ENCODE measurements at regions not wholly inside any gene's neighbourhood (a gene's known extent, or its start where the extent isn't known, plus 50 kb on each side); places are given as distances from the start of the nearest gene placed in this dataset.
"Not testable (repeated sequence)": the region's sequence is repeated elsewhere in the genome, so short reads cannot be mapped to it uniquely, and the experiment has no call there.

DNA sequence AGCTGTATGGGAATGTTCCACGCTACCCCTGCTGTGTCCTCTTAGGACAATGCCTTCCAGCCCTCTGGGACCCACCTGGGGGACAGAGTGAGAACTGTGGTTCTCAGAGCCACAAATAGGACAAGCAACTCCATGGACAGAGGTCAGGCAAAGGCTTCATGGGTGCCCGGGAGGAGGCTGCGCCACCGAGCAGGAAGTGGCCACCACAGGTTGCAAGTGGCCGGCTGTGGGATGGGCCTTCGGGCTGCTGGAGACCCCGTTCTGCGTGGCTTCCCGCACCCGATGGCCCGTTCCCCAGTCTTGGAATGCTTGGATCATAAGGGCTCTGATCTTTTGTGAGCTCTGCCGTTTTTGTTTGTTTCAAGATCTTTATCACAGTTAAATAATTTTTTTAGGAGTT, 118.8 kb downstream of the BOD1 start:
- ChIA-PET CTCF (no interaction called here), POLR2A (no interaction called here)

DNA sequence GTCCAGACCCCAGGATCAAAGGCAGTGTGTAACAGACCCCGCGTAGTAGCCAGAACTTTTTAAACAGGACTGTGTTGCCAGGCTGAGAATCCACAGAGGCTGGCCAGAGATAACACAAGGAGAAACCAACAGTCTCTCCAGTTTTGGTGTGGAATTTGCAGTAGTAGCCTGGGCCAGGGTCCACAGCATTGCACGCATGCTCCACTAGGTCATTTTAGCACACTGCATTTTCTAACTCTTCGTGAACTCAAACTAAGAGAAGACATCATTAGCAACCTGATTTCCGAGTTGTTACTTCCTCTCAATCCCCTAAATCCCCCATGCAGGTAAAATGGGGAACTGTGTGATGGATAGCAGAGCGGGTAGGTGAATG, 119.6 kb downstream of the BOD1 start:
- ChIA-PET POLR2A (no interaction called here), CTCF (no interaction called here)

DNA sequence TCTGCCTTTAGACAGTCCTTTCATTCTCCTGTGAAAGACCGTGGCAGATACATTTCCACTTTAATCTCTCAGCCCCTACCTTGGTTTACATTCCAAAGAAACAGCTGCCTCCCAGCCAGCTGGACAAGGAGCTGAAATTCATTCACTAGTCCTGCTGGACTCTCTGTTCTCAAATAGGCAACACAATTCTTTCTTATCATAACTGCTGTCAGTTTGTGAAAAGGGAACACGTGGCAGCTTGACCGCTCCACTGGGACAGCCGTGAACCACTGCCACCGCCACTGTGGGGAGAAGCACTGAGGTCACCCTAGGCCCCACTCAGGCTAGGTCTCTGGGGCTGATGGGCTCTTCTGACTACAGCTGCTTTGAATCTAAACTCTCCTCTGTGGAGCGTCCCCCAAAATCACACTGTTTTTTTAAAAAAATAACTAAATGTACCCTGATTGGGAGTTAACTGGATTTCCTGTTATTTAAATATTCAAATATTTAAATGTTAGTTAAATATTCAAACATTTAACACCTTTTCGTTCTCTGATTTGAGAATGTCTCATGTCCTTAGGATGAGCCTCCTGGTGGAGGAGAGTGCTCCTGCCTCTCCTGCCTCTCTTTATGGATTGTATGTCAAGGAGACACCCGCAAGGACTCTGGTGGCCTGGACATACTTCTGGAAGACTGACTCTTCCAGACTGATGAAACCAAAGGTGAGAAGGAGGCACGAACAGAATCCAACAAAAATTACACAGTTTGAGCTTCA, 120.1 kb downstream of the BOD1 start:
- CTCF ChIA-PET = no interaction called here
- POLR2A ChIA-PET = no interaction called here

DNA sequence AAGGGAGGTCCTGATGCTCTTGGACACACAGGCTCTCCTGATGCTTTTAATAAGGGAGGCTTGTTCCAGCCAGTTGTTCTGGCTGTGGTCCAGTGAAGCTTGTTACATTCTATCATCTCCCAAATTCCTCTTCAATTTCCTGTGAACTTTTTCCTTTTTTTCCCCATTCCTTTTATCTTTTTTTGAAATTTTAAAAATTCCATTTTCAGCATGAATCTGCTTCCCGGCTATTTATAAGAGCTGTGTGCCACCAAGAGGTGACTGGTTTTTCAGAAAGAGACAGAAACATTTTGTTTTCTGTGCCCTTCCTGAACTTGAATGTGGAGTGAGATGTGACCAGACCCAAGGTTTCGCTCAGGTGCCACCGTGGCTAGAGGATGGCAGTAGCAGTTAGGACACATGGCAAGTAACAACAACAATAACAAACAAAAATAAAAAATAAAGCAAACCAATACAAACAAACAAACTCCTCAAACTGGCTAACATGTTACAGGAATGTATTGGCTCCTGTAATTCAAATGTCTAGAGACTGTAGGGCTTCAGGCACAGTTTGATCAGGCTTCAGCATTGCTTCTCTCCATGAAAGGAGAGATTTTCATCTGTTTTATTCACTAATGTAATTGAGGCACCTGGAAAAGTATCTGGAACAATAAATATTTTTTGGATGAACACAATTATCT, 121.1 kb downstream of the BOD1 start:
- CTCF ChIA-PET = no interaction called here

DNA sequence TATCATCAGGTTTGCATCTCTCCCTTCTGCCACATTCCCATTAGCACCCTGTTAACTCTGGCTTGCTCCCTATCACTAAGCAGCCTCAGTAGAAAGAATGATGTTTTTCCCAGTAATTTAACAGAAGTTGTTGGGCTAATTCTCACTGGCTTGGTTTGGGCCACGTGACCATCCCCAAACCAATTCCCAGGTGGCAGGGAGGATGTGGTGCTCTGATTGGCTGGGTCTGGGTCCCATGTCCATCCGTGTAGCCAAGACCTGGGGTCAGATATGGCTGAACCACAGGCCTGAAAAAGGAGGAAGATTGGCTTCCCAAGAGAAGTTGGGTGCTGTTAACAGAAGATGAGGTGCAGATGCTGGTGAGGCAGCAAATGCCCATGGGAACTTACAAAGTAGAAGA, 122.0 kb downstream of the BOD1 start:
- POLR2A ChIA-PET = no interaction called here

More for the DNA sequence above, 121.1 kb downstream of the BOD1 start:
- POLR2A ChIA-PET = no interaction called here

DNA sequence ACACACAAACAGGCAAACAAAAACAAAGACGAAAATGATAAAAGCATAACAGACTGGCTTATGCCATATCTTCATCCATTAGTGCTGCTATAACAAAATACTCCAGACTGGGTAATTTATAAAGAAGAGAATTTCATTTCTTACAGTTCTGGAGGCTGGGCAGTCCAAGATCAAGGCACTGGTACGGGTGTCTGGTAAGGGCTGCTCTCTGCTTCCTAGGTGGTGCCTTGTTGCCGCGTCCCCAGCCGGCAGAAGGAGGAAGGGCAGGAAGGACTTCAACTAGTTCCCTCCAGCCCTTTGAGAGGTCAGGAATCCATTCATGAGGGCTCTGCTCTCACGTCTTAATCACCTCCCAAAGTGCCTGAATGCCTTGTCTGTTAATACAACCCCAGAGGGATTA, 122.6 kb downstream of the BOD1 start:
- POLR2A ChIA-PET = no interaction called here
- CTCF ChIA-PET = no interaction called here

More for the DNA sequence above, 122.0 kb downstream of the BOD1 start:
- CTCF ChIA-PET = no interaction called here

GRCh38 chr5:173493040-173493439, 123.4 kb downstream of the BOD1 start:
- CTCF ChIA-PET = no interaction called here
- POLR2A ChIA-PET = no interaction called here

DNA sequence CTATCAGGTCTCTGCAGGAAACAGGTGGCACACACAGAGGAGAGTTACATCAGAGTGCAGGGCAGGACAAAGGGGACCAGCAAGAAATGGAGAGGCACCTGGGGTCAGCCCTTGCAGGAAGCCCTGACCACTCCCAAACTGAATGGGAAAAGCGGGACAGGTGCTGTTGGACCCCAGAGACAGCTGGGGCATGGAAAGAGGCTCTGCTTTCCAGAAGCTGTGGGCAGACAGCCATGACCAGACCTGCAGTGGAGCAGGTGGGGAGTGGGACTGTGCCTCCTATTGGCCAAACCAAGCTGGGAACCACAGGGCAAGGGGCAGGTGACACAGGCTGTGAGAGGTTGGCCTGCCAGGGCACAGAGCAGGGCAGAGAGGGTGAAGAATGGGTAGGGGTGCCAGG, 125.8 kb downstream of the BOD1 start:
- CTCF ChIA-PET = no interaction called here
- POLR2A ChIA-PET = no interaction called here

GRCh38 chr5:173488144-173488543, 128.3 kb downstream of the BOD1 start:
- ChIA-PET CTCF (no interaction called here), POLR2A (no interaction called here)

DNA sequence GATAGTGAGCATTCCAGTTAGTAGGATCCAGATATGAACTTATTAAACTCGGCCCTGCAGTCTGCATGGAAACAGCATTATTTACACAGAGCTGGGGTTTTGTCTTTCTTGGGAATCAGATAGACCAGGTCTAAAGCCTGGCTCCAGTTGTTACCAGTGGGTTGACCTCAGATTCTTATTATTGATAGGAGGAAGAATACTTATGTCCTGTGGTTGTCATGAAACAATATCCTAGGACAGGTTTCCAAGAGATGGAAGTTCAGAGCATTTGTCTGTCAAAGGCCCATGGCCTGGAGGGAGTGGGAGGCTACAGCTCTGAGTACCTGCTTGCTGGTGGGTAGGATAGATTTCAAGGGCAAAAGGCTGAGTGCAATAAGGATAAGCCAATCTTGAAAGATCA, 129.2 kb downstream of the BOD1 start:
- POLR2A ChIA-PET = no interaction called here
- CTCF ChIA-PET = no interaction called here

- ChIA-PET CTCF (no interaction called here), POLR2A (no interaction called here)
Observed at GRCh38 chr5:173486355-173487225, 129.9 kb downstream of the BOD1 start.

DNA sequence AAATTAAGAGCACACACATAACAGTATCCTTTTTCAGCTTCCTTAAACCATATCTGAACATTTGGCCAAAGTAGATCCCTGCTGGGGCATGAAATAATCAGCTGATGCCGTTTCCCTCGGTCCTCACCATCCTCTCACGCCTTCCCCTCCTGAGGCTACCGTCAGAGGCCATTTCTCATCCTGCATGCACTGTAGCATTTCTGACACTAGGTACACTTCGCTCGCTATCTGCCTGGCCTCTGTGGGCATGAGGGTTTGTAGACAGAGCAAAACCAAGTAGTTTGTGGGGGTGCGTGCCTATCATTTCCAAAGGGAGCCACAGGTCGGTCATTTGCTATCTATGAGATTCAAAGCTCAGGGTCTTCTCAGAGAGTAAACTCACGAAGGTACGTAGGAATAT, 131.9 kb downstream of the BOD1 start:
- CTCF ChIA-PET = no interaction called here

DNA sequence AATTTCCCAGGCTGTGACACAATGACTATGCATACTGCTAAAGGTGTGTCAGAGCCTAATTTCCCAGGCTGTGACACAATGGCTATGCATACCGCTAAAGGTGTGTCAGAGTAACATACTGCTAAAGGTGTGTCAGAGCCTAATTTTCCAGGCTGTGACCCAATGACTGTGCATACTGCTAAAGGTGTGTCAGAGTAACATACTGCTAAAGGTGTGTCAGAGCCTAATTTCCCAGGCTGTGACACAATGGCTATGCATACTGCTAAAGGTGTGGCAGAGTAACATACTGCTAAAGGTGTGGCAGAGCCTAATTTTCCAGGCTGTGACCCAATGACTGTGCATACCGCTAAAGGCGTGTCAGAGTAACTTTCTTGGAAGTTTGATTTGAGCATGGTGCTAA, 132.9 kb downstream of the BOD1 start:
- POLR2A ChIA-PET, CTCF ChIA-PET: not testable (repeated sequence)

More for the DNA sequence above, 131.9 kb downstream of the BOD1 start:
- POLR2A ChIA-PET = no interaction called here

- POLR2A ChIA-PET = no interaction called here
- CTCF ChIA-PET = no interaction called here
Observed at GRCh38 chr5:173483160-173483559, 133.3 kb downstream of the BOD1 start.

- ChIA-PET POLR2A (interaction anchor here (0.6 kb wide), 1 partner anchor 1899 kb away, joined by 4 read pairs; no protein-coding TSS in a partner anchor), CTCF (no interaction called here)
Observed at GRCh38 chr5:173481821-173482220, 134.6 kb downstream of the BOD1 start.

DNA sequence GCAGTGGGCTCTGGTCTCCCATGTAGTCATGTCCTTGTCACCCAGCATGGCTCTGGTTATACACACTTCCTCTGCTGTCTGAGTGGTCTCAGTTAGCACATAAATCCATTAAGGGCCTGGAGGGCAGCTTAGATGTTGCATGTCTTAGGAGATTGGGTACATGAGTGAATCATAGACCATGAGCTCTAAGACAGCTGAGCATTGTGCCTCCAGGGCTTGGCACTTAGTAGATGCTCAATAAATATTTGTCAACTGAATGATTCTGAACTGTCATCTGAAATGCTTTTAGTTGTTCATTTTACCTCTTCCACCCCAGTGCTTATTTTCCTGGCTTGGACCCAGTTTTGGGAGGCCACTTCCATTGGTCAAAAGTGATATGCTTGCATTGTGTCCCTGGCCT, 135.6 kb downstream of the BOD1 start:
- ChIA-PET CTCF (no interaction called here), POLR2A (no interaction called here)

DNA sequence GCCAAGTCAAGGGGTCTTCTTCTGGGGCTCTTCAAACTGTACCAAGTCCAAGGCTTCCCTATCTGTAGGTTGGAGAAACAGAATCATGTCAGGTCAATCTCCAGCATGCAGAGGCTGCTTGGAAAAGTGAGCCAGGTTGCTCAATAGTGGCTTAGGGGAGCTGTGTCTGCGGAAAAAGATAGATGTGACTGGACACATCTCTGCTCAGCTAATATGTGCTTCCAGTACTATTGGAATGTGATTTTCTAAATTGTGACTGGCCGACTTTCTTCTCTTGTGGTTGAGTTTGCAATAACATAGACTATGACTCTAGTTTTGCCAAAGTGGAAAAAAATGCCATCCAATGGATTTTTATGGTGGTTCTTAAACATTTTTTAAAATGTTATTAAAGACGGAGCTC, 136.7 kb downstream of the BOD1 start:
- ChIA-PET CTCF (no interaction called here), POLR2A (no interaction called here)

DNA sequence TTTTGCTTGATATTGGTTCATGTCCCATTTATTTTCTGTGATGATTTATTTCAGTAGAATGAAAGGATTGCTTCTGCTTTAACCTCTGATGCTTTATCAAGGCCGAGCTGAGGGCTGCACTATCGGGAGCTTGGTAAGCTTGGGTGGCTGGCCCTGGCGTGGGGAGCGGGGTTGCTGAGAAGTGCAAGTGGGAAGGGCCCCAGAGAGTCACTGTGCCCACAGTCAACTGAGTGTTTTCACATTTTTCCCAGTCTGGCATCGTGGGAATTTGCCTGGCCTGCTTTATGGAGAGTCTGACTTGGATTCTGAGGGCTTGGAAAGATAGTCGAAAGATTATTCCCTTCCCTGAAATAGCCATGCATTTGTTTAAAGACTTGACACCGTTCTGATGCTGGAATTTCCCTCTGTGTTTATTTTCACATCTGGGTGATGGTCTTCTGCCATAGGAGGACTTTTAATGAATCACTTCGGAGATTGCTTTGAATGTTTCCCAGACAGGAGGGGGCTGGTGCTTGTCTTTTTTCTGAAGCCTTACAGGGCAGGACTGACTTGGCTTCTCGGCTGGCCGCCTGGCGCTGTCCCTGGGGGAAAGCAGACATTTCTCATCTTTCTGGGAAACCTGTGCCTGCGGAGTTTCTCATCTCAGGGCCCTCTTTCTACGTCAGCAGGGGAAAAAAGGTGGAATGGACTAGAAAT, 139.0 kb downstream of the BOD1 start:
- CTCF ChIA-PET = no interaction called here
- POLR2A ChIA-PET = no interaction called here

- ChIA-PET CTCF (no interaction called here), POLR2A (no interaction called here)
Observed at GRCh38 chr5:173475780-173476179, 140.7 kb downstream of the BOD1 start.

GRCh38 chr5:173474881-173475287, 141.6 kb downstream of the BOD1 start:
- ChIA-PET POLR2A (no interaction called here), CTCF (no interaction called here)

GRCh38 chr5:173473288-173473687, 143.2 kb downstream of the BOD1 start:
- POLR2A ChIA-PET = no interaction called here
- CTCF ChIA-PET = no interaction called here
